ENCODE measurements at regions not wholly inside any gene's neighbourhood (a gene's known extent, or its start where the extent isn't known, plus 50 kb on each side); places are given as distances from the start of the nearest gene placed in this dataset.

DNA sequence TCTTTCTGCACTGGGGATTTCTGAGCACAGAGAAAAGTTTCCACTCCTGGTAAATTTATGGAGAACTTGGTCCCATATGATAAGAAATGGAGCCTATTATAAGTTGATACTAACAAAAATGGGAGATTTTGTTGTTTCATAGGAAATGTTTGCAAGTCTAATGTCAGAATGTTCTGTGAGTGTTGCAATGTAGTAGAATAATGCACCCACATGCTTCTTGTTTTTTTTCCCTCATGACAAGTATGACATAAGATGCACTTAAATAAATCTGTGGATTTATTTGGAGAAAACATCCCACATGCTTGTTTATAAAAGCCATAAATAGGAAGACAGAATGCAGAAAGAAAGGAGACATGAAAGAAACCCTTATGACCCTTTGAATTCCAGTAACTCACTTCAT lies 50.8 kb upstream of the KCNJ6 start:
- no peak for DNase-seq (ENCODE audit: low spot score)

DNA sequence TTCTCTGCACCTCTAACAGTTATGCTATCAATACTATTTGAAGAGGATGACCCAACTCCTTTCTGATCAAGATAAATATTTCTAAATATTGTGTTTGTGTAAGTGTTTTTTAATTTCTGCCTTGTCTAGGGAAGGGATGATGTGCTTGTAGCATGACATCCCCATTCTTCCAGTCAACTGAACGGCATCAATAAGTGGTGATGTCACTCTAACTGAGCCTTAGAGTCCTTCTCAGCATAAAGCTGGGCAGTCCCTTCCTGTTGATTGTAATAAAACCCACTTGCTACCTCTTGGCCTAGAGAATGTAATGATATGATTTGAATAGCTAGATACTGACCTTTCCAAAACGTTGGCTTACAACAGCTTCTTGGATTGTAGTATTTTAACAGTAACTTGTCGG lies 52.5 kb upstream of the KCNJ6 start:
- no peak for DNase-seq (ENCODE audit: low spot score)

GRCh38 chr21:37970548-37970947 lies 54.3 kb upstream of the KCNJ6 start:
- no peak for DNase-seq (ENCODE audit: low spot score)

- DNase-seq (ENCODE audit: low spot score): no peak
These were observed 55.2 kb upstream of the KCNJ6 start for GRCh38 chr21:37971390-37971950.

DNA sequence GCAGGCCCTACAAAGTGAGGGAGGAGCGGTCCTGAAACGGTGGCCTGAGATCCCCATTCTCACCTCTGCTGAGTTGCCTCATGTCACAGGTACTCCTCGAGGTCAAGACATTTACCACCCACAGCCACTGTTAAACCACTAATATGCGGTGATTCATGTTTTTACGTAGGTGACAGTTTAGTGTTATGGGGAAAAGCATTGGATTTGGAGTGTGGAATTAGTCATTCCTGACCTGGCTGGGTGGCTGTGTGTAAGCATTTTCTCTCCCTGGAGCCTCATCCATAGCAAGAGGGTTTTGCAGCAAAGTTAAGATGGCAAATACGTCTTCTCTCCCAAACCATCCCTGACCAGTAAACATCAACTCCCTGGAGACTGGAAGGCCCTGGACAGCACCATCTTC lies 57.8 kb upstream of the KCNJ6 start:
- DNase-seq (ENCODE audit: low spot score): no peak

DNA sequence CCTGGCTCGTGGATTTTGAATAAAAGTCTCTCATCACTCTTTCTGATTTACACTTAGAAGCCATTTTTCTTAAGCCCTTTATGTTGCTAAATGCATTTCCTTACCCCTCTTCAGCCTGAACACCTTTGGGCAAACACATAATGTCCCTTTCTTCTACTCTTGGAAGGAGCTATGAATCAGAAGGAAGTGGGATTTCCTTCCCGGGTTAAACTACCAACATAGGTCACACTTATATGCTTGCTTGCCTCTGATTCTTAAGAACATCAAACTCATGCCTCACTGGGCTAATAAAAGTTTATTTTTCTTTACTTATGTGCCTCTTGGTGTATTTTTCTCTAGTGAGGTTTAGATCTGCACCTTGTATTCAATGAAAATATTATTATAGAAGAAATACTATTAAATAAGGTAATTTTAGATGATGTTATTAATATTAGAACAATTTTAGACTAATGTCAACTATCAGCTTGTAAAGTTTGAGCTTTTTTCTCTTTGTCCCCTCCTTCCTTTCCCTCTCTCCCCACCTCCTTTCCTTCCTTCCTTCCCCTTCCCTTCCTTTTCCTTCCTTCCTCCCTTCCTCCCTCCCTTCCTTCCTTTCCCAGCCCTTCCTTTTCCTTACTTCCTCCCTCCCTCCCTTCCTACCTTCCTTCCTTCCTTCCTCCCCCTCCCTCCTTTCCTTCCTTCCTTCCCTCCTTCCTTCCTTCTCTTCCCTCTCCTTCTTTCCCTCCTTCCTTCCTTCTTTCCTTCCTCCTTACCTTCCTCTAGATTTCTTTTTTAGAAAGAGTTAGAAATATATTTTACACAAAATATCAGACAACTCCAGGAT lies 66.5 kb upstream of the KCNJ6 start:
- no peak for DNase-seq (ENCODE audit: low spot score)

DNA sequence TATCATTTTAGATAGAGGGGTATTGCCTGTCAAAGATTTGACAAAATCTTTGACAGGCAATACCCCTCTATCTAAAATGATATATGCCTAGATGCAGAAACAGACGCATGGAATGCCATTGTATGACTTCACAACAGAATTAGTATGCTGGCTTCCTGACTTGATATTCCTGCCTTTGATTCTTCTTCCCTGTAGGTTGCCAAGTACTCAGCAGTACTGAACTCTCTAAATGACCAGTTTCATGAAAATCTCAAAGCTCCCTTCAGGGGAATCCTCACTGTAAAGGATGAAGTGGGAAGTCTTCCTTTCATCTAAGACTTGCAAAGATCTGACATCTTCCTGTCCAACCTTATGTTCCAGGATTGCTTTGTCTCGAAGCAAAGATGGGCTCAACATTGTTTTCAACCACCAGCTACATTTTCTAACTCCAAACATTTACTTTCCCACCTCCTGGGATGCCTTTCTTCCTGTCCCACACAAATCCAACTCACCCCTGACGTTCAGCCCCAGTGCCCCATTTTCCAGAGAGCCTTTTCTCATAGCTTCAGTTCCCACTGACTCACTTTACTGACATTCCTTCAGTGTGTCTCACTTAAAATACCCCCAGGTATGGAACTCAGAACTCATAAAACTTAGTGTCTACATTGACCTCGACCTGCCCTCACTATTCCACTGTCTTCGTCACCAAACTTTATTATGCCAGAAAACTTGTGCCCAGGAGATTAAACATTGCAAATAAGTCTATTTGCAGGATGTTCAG lies 67.3 kb upstream of the KCNJ6 start:
- no peak for DNase-seq (ENCODE audit: low spot score)

DNA sequence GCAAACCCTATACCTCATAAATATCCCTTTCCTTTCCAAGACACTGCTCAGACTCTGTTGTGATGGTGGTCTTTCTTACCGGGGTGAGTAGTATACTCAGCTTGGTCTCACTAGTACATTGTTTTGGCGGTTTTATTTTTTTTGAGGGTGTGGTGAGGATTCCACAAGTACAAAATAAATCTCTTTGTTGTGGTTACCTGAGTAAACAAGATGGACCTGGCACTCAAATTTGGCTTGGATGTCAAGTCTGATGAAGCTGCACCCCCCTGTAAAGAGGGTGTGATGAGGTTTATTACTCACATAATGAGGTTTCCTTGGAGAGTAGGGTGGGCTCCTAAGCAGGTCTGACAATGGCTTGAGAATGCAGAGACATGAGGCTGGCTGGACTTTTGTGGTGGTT lies 68.2 kb upstream of the KCNJ6 start:
- no peak for DNase-seq (ENCODE audit: low spot score)

- DNase-seq (ENCODE audit: low spot score): no peak
These were observed 69.7 kb upstream of the KCNJ6 start for GRCh38 chr21:37986000-37986399.

GRCh38 chr21:37986751-37987399 lies 70.6 kb upstream of the KCNJ6 start:
- no peak for DNase-seq (ENCODE audit: low spot score)

- no peak for DNase-seq (ENCODE audit: low spot score)
These were observed 71.4 kb upstream of the KCNJ6 start for GRCh38 chr21:37987668-37988067.

GRCh38 chr21:37993071-37993470 lies 76.8 kb upstream of the KCNJ6 start:
- no peak for DNase-seq (ENCODE audit: low spot score)

- no peak for DNase-seq (ENCODE audit: low spot score)
These were observed 78.0 kb upstream of the KCNJ6 start for GRCh38 chr21:37994211-37994610.

DNA sequence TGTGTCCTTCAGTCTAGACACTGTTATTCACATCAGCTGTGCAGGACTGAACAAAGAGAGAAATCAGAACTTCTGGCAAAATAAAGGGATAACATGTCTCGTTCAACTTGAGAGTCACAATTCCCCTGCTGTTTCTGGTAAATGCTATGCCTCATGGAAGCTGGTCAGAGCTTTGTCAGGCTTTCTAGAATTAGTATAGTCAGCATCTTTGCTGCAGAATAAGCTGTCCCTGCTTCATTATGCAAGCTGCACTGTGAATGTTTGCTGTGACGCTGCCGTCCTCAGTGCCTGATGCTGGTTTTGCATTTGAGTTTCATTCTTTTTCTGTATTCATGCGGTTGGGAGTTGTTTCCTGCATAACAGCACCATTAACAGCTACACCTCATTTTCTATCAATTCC lies 96.4 kb upstream of the KCNJ6 start:
- DNase-seq (ENCODE audit: low spot score): no peak

- DNase-seq (ENCODE audit: low spot score): no peak
These were observed 97.5 kb upstream of the KCNJ6 start for GRCh38 chr21:38013741-38014140.

- DNase-seq (ENCODE audit: low spot score): no peak
These were observed 98.0 kb upstream of the KCNJ6 start for GRCh38 chr21:38014298-38014697.

- no peak for DNase-seq (ENCODE audit: low spot score)
These were observed 111.7 kb upstream of the KCNJ6 start for GRCh38 chr21:38027901-38028498.

DNA sequence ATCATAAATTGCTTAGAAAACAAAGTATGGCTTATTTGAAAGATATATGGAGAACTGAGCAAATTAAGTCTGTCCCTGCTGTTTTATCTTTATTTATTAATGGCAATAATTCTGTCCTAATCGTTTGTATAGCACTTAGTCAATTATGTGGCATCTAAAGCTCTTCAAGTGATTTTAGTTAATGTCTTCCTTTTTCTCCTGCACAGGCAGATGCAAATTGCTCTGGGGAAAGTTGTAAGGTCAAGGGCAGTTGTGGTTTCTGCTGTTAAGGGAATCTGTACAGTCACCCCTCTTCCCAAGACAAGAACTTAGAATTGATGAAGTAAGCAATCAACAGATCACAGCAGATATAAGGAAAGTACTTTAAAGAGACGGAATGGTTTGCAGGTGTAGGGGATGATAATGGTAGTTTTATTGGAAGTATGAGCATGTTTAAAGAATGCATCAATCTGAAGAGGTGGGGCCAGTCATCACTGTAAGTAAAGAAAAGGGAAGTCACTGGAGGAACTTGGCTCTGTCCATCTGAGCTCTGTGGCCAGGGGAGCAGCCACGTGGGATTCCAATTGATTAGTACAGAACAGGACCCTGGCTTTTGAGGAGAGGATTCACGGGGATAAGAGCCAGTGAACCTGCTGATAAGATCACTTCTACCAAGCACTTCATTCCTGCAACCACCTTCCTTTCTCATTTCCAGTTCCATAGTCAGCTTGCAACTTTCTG lies 116.0 kb upstream of the KCNJ6 start:
- DNase-seq (ENCODE audit: low spot score): no peak

DNA sequence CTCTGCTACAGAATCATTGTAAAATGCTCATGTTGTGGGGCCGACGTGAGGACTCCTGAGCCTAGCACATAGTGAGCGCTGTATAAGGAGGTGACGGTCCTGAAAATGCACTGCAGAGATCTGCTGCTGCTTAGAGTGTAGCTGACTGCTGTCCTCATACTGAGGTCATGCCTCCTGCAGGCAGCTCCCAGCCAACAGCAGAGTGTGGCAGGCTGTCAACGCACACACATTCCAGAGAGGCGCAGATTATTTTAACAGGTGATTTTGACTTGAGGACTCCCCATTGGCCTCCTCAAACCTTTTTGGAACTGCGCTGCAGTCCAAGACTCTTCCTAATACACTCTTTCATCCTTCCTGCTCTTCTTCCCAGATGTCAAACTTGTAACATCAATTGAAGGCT lies 119.8 kb upstream of the KCNJ6 start:
- no peak for DNase-seq (ENCODE audit: low spot score)

GRCh38 chr21:38037416-38037815 lies 121.2 kb upstream of the KCNJ6 start:
- no peak for DNase-seq (ENCODE audit: low spot score)

DNA sequence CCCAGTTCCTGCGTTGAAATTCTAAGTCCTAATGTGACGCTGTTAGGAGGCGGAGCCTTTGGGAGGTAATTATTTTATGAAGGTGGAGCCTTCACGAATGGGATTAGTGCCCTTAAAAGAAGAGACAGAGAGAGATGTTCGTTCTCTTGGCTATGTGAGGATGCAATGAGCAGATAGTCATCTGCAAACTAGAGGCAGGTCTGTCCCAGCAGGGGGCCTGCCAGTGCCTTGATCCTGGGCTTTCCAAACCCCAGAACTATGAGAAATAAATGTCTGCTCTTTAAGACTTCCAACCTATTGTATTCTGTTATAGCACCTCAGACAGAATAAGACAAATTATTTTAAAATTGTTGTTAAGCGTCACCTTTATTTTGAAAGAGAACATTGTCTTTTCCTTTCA lies 123.1 kb upstream of the KCNJ6 start:
- DNase-seq (ENCODE audit: low spot score): no peak

DNA sequence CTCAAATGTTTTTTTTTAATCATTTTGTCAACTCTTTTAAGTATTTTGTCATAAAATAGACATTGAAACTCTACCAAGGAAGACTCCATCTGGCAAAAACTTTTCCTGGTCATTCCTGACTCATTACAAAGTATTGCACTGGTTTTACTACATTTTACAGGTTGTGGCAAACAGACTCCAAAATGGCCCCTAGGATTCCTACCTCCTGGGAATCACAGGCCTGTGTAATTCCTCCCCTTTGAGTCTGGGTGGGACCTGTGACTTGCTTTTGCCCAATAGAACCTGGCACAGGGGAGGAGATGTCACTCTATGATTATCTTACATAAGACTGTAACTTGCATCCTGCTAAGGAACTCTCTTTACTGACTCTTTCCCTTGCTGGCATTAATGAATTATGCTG lies 123.6 kb upstream of the KCNJ6 start:
- DNase-seq (ENCODE audit: low spot score): no peak
